NCI-H82 treated with DMSO at 0.1 percent for 48 hours (cell line): ENCODE measurements at regions not wholly inside any gene's neighbourhood (a gene's known extent, or its start where the extent isn't known, plus 50 kb on each side); places are given as distances from the start of the nearest gene placed in this dataset.

ENCODE experiments used
- DNase-seq: peaks from one replicate; lab custom pipeline; 2025; ENCODE audit not compliant: unreplicated experiment; lab: John Stamatoyannopoulos, UW

GRCh38 chr6:104575536-104575935 is 284.2 kb downstream of the HACE1 start:
- DNase-seq = no peak

- no peak for DNase-seq
Measured at GRCh38 chr6:104574135-104574750, 285.5 kb downstream of the HACE1 start.

- no peak for DNase-seq
Measured at GRCh38 chr6:104573350-104573749, 286.4 kb downstream of the HACE1 start.

GRCh38 chr6:104572901-104573300 is 286.8 kb downstream of the HACE1 start:
- no peak for DNase-seq

- DNase-seq = no peak
Measured at GRCh38 chr6:104566411-104566810, 293.3 kb downstream of the HACE1 start.

GRCh38 chr6:104563306-104563705 is 296.4 kb downstream of the HACE1 start:
- DNase-seq = no peak

GRCh38 chr6:104559435-104560202 is 300.1 kb downstream of the HACE1 start:
- DNase-seq = no peak

GRCh38 chr6:104558746-104559145 is 301.0 kb downstream of the HACE1 start:
- DNase-seq = no peak

- peak; percentile 1 for DNase-seq
Measured at GRCh38 chr6:104548297-104548696, 311.4 kb downstream of the HACE1 start.

GRCh38 chr6:104541411-104541810 is 318.3 kb downstream of the HACE1 start:
- DNase-seq = no peak

GRCh38 chr6:104540743-104541142 is 319.0 kb downstream of the HACE1 start:
- no peak for DNase-seq

- DNase-seq = no peak
Measured at GRCh38 chr6:104539173-104539572, 320.5 kb downstream of the HACE1 start.

- no peak for DNase-seq
Measured at GRCh38 chr6:104537872-104538271, 321.8 kb downstream of the HACE1 start.

GRCh38 chr6:104537180-104537579 is 322.5 kb downstream of the HACE1 start:
- no peak for DNase-seq

GRCh38 chr6:104532462-104532861 is 327.3 kb downstream of the HACE1 start:
- no peak for DNase-seq

GRCh38 chr6:104531646-104532045 is 328.1 kb downstream of the HACE1 start:
- no peak for DNase-seq

GRCh38 chr6:104527761-104528415 is 331.8 kb downstream of the HACE1 start:
- no peak for DNase-seq

- DNase-seq = no peak
Measured at GRCh38 chr6:104527311-104527710, 332.4 kb downstream of the HACE1 start.

GRCh38 chr6:104526376-104526775 is 333.3 kb downstream of the HACE1 start:
- no peak for DNase-seq

GRCh38 chr6:104525677-104526322 is 333.9 kb downstream of the HACE1 start:
- DNase-seq = peak; percentile 43

- DNase-seq = no peak
Measured at GRCh38 chr6:104522533-104522932, 337.2 kb downstream of the HACE1 start.

- DNase-seq = no peak
Measured at GRCh38 chr6:104521176-104521575, 338.5 kb downstream of the HACE1 start.
